Fibroblast of lung (primary cell): ENCODE measurements at regions not wholly inside any gene's neighbourhood (a gene's known extent, or its start where the extent isn't known, plus 50 kb on each side); places are given as distances from the start of the nearest gene placed in this dataset.
A peak's percentile ranks its signal among the peaks of the same experiment; 100 is the strongest.

Experiments used
- DNase-seq, 2 donors: peaks; one replicate each; pipeline versions ENCODE4 v3.0.0 to v3.0.0-alpha.2; 2010; ENCODE audit warnings: low read depth in 2 of 2
- H2AFZ ChIP-seq: 2 replicates; pipeline ENCODE4 v1.5.1; 2012; ENCODE audit warnings: low read length, control low read depth, inconsistent platforms
- H3K27ac ChIP-seq: 2 replicates; pipeline ENCODE4 v1.5.1; 2011; ENCODE audit warnings: low read length, control low read depth; ENCODE audit not compliant: insufficient read depth
- H3K27me3 ChIP-seq: 2 replicates; pipeline ENCODE4 v1.5.1; 2011; ENCODE audit warnings: mild to moderate bottlenecking, low read length; ENCODE audit not compliant: control insufficient read depth, insufficient read depth
- H3K36me3 ChIP-seq: 2 replicates; pipeline ENCODE4 v1.5.1; 2011; ENCODE audit warnings: low read length; ENCODE audit not compliant: control insufficient read depth, insufficient read depth
- H3K4me1 ChIP-seq: 2 replicates; pipeline ENCODE4 v1.5.1; 2011; ENCODE audit warnings: low read length; ENCODE audit not compliant: control insufficient read depth, insufficient read depth; ENCODE audit errors: extremely low read depth
- H3K4me2 ChIP-seq: 2 replicates; pipeline ENCODE4 v1.5.1; 2011; ENCODE audit warnings: low read length, control low read depth; ENCODE audit not compliant: insufficient read depth; ENCODE audit errors: extremely low read depth
- H3K4me3 ChIP-seq, 4 experiments: fragments of 200-600 bp in 1 of 4; sonication (generic) in 1 of 4; replicated peaks in 1 of 4; 2 replicates each; pipeline ENCODE4 v1.5.1; 2011 to 2016; ENCODE audit warnings: low read length in 4 of 4, low read depth in 3 of 4, mild to moderate bottlenecking in 3 of 4, control low read depth in 2 of 4, inconsistent platforms in 1 of 4, mixed read lengths in 1 of 4; ENCODE audit not compliant: insufficient read depth in 1 of 4; ENCODE audit errors: control extremely low read depth in 1 of 4
- H3K79me2 ChIP-seq: 2 replicates; pipeline ENCODE4 v1.5.1; 2012; ENCODE audit warnings: mild to moderate bottlenecking, low read length, inconsistent platforms; ENCODE audit not compliant: control insufficient read depth, insufficient read depth
- H3K9ac ChIP-seq: 2 replicates; pipeline ENCODE4 v1.5.1; 2011; ENCODE audit warnings: mild to moderate bottlenecking, low read length, control low read depth; ENCODE audit not compliant: insufficient read depth
- H3K9me3 ChIP-seq: 2 replicates; pipeline ENCODE4 v1.5.1; 2012; ENCODE audit warnings: low read depth, low read length; ENCODE audit not compliant: control insufficient read depth, insufficient read depth
- H4K20me1 ChIP-seq: 2 replicates; pipeline ENCODE4 v1.5.1; 2011; ENCODE audit warnings: low read length; ENCODE audit not compliant: control insufficient read depth, insufficient read depth; ENCODE audit errors: extremely low read depth
- EZH2 ChIP-seq: IDR thresholded peaks from 2 replicates; pipeline ENCODE4 v1.5.1; 2012; ENCODE audit warnings: low read length, control low read depth, mild to moderate bottlenecking; ENCODE audit errors: missing control alignments
- TF ChIP-seq, protein P1 (sequence below), 2 donors: IDR thresholded peaks in 1 of 2; conservative IDR thresholded peaks in 1 of 2; 1 replicate in 1 of 2; 2 replicates in 1 of 2; pipeline ENCODE4 v1.5.1; 2011 to 2012; ENCODE audit warnings: low read length in 2 of 2, control low read depth in 1 of 2, inconsistent platforms in 1 of 2, low read depth in 1 of 2, mild to moderate bottlenecking in 1 of 2

DNA sequence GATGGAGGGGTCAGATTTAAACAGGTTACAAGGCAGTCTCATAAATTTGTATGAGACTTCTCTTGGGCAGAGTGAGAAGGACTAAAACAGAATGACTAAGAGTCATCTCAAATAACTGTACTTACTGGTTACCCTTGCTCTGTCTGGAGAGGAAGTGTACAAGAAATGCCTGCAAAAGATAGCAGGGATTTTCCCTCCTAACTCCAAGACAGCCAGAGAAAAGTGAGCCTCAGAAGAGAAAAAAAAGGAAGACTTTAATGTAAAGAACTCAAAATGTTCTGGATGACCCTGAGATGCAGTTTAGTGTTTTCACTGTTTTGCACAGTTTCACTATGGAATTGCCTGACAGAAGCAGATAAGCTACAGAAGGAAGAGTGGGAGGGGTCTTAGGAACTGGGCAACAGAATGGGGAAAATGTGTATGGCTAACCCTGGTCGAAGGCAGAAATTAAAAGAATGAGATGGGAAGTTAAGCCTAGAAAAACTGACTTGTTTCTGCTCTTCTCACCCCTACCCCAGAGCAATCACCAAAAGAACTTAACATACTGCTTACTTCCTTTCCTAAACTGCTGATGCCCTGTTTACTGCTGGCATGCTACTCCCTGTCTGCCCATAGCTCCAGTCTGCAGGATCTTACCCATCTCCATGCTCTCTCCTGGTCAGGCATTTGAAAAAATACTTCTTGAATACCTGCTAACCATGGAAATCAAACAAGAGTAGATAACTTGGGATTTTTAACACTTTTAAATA lies 98.1 kb upstream of the MARCKS start:
- DNase-seq: peak in 1 of 2 donors; percentile 32

GRCh38 chr6:113762641-113763040 lies 94.5 kb upstream of the MARCKS start:
- no peak overlapping the region for H2AFZ ChIP-seq
- H3K4me2 ChIP-seq: no peak overlapping the region
- H3K27ac ChIP-seq: no peak overlapping the region

More for the DNA sequence above, 98.1 kb upstream of the MARCKS start:
- H3K79me2 ChIP-seq: no peaks in the 10 kb centered on the region
- no peak overlapping the region for H2AFZ ChIP-seq
- H3K27ac ChIP-seq: no peak overlapping the region
- H3K4me3 ChIP-seq: no peak overlapping the region
- H3K9ac ChIP-seq: no peak overlapping the region
- H3K4me2 ChIP-seq: no peak overlapping the region
- H3K27me3 ChIP-seq: no peaks in the 10 kb centered on the region
- H3K9me3 ChIP-seq: no peaks in the 10 kb centered on the region
- H3K36me3 ChIP-seq: no peaks in the 10 kb centered on the region
- no peaks in the 10 kb centered on the region for H4K20me1 ChIP-seq
- TF ChIP-seq, protein P1, sequence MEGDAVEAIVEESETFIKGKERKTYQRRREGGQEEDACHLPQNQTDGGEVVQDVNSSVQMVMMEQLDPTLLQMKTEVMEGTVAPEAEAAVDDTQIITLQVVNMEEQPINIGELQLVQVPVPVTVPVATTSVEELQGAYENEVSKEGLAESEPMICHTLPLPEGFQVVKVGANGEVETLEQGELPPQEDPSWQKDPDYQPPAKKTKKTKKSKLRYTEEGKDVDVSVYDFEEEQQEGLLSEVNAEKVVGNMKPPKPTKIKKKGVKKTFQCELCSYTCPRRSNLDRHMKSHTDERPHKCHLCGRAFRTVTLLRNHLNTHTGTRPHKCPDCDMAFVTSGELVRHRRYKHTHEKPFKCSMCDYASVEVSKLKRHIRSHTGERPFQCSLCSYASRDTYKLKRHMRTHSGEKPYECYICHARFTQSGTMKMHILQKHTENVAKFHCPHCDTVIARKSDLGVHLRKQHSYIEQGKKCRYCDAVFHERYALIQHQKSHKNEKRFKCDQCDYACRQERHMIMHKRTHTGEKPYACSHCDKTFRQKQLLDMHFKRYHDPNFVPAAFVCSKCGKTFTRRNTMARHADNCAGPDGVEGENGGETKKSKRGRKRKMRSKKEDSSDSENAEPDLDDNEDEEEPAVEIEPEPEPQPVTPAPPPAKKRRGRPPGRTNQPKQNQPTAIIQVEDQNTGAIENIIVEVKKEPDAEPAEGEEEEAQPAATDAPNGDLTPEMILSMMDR (conservative IDR thresholded peaks at IDR 0.05 in 1 of 2, IDR thresholded peaks at IDR 0.05 in 1 of 2; ENCODE audit: low read depth in 1 of 2, low read length in 2 of 2): no peak
- no peak for TF ChIP-seq EZH2
- peaks cover 2% of the 10 kb centered on the region for H3K4me1 ChIP-seq

GRCh38 chr6:113763311-113763766 lies 93.8 kb upstream of the MARCKS start:
- H4K20me1 ChIP-seq: no peaks in the 10 kb centered on the region
- no peak overlapping the region for H3K9ac ChIP-seq
- peak in 1 of 2 donors; percentile 37 for DNase-seq
- peaks cover 2% of the 10 kb centered on the region for H3K4me1 ChIP-seq
- H3K9me3 ChIP-seq: no peaks in the 10 kb centered on the region
- H3K4me2 ChIP-seq: no peak overlapping the region
- H3K79me2 ChIP-seq: no peaks in the 10 kb centered on the region
- TF ChIP-seq, protein P1 (conservative IDR thresholded peaks at IDR 0.05 in 1 of 2, IDR thresholded peaks at IDR 0.05 in 1 of 2; ENCODE audit: low read depth in 1 of 2, low read length in 2 of 2): no peak
- TF ChIP-seq EZH2: no peak
- H3K4me3 ChIP-seq: no peak overlapping the region
- H2AFZ ChIP-seq: no peak overlapping the region
- no peak overlapping the region for H3K27ac ChIP-seq
- H3K27me3 ChIP-seq: no peaks in the 10 kb centered on the region
- H3K36me3 ChIP-seq: no peaks in the 10 kb centered on the region

More at GRCh38 chr6:113762641-113763040, 94.5 kb upstream of the MARCKS start:
- Histone ChIP-seq H3K79me2 (no peaks in the 10 kb centered on the region), H3K4me3 (no peak overlapping the region), H3K36me3 (no peaks in the 10 kb centered on the region), H4K20me1 (no peaks in the 10 kb centered on the region), H3K9ac (no peak overlapping the region), H3K27me3 (no peaks in the 10 kb centered on the region), H3K4me1 (peaks cover 2% of the 10 kb centered on the region), H3K9me3 (no peaks in the 10 kb centered on the region)
- DNase-seq: no peak
- TF ChIP-seq, protein P1 (conservative IDR thresholded peaks at IDR 0.05 in 1 of 2, IDR thresholded peaks at IDR 0.05 in 1 of 2; ENCODE audit: low read depth in 1 of 2, low read length in 2 of 2): no peak
- TF ChIP-seq EZH2: no peak
